HK-2 (cell line): ENCODE measurements at regions not wholly inside any gene's neighbourhood (a gene's known extent, or its start where the extent isn't known, plus 50 kb on each side); places are given as distances from the start of the nearest gene placed in this dataset.
"Not testable (repeated sequence)": the region's sequence is repeated elsewhere in the genome, so short reads cannot be mapped to it uniquely, and the experiment has no call there.

Experiments
- DNase-seq: peaks from one replicate; pipeline ENCODE4 v3.0.0-alpha.2; 2018; ENCODE audit not compliant: unreplicated experiment

GRCh38 chr12:93204896-93205295 is 172.8 kb upstream of the NUDT4 start:
- no peak for DNase-seq

DNA sequence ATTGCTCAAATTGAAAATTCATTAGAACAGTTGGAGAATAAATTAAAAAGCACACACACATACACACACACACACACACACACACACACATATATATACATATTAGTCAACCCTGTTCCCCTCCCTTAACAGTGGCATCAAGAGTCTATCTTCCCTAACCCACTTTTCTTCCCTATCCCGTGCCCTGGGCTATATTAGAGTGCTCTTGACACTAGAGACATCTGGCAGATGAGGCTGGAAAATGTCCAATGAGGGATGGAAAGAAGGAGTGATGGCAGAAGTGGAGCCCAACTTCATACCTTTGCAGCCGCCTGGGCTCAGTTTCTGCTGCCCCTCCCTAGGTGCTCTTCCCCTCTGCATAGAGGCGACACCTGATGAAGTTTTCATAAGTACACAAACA is 172.4 kb upstream of the NUDT4 start:
- no peak for DNase-seq

DNA sequence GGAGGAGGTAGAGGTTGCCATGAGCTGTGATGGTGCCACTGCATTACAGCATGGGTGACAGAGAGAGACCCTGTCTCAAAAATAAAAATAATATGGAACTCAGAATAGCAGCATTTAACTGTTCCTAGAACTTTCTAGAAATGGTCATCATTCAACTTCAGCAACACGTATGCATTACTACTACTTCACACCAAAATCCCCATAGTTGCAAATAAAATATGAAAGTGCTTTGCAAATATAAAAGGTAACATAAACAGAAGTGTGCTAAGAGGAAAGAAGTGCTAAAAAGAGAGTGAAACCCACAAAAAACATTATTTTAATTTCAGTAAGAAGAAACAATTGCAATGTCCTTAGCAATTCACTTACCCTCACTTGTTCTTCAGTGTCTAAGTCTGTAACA is 169.7 kb upstream of the NUDT4 start:
- DNase-seq, result no peak

DNA sequence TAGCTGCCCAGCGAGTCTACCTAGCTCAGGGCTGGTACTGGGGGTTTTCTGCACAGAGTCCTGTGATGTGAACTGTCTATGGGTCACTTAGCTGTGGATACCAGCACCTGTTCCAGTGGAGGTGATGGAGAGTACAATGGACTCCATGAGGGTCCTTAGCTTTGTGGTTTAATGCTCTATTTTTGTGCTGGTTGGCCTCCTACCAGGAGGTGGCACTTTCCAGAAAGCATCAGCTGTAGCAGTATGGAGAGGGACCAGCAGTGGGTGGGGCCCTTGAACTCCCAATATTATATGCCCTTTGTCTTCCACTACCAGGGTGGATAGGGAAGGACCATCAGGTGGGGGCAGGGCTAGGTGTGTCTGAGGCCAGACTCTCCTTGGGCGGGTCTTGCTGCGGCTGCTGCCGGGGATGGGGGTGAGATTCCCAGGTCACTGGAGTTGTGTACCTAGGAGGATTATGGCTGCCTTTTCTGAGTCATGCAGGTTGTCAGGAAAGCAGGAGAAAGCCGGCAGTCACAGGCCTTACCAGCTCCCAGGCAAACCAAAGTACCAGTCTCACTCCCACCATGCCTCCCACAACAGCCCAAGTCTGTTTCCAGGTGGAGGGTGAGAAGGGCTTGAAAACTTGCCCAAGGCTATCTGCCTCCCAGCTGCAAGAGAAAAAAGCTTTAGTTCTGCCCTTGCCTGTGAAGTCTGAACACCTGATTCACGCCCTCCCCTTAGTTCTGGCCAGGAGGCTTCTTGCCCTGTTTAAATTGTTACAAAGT is 163.0 kb upstream of the NUDT4 start:
- no peak for DNase-seq

GRCh38 chr12:93215290-93215678 is 162.4 kb upstream of the NUDT4 start:
- no peak for DNase-seq

GRCh38 chr12:93219947-93220346 is 157.8 kb upstream of the NUDT4 start:
- no peak for DNase-seq

- DNase-seq, result no peak
Observed at GRCh38 chr12:93221841-93222240, 155.9 kb upstream of the NUDT4 start.

GRCh38 chr12:93223440-93224426 is 154.0 kb upstream of the NUDT4 start:
- no peak for DNase-seq

DNA sequence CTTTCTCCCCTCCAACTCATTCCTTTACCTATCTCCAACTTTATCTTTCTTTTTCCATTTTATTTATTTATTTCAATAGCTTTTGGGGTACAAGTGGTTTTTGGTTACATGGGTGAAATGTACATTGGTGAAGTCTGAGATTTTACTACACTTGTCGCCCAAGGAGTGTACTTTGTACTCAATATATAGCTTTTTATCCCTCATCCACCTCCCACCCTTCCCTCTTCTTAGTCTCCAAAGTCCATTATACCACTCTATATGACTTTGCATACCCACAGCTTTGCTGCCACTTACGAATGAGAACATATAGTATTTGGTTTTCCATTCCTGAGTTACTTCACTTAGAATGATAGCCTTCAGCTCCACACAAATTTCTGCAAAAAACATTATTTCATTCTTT is 152.6 kb upstream of the NUDT4 start:
- DNase-seq, result no peak

- DNase-seq, result no peak
Observed at GRCh38 chr12:93226361-93226760, 151.4 kb upstream of the NUDT4 start.

DNA sequence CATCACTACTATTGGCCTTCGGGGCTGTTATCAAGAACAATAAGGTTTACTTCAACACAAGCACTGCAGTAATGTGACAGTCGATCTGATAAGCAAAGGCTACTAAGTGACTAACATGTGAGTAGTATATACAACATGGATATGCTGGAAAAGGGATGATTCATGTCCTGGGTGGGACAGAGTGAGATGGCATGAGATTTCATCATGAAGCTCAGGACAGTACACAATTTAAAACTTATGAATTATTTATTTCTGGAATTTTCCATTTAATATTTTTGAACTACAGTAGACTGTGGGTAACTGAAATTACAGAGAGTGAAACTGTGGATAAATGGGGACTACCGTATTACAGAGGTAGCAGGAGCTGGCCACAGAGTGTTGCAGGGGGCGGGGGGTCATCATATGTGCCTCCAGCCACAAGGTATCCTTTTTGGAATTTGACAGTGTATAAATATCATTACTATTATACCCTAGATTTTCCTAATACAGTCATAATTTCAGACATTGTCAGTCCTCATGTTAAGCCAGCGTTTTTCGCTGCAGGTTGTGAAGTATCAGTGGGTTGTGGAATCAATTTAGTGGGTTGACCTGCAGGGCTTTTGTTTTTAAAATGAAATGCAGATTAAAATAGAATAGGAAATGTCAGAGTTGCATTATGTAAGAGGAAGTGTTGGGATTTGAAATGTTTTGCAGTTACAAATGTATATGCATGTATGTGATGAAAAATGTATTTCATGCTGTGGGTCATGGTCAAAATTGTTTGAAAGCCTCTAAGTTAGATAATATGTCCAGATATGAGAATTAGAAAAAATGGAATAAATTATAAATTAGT is 148.0 kb upstream of the NUDT4 start:
- DNase-seq, result no peak

GRCh38 chr12:93230326-93230720 is 147.4 kb upstream of the NUDT4 start:
- DNase-seq, result no peak

DNA sequence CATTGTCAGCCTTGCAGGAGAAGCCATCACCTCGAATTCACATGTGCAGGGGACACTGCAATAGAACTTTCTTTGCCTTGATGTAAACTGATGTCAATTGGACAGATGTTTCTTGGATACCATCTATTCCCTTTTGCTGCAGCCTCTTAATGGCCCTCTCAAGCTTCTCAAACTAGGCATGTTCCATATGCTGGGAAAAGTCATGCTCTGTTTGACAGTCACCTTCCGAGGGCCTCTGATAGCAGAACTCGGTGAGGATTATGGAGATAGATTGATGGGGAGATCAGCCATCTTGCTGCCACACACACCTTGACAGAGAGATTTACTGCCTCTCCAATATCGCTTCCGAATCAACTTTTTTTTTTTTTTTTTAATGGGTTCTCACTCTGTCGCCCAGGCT is 145.8 kb upstream of the NUDT4 start:
- DNase-seq, result no peak

GRCh38 chr12:93234641-93235040 is 143.1 kb upstream of the NUDT4 start:
- DNase-seq, result no peak

DNA sequence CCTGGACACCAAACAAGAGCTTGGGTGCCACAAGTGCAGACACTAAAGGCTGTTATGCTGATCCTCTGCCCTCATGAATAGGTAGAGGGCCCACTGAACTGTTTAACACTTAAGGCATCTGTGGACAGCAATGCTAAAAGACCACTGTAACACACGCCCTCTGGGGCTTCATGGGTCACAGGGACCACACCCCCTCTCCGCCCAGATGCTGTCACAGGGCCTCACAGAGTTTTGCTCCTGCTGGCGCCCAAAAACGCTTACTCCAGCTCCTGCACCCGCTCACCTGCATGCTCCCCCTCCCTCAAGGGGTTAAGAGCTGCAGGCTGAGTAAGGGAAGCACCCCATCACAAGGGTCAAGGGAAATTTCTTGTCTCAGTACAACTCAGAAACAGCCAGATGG is 141.8 kb upstream of the NUDT4 start:
- no peak for DNase-seq

GRCh38 chr12:93237235-93237915 is 140.3 kb upstream of the NUDT4 start:
- DNase-seq, result no peak

- not testable (repeated sequence) for DNase-seq
Observed at GRCh38 chr12:93238512-93239262, 139.0 kb upstream of the NUDT4 start.

DNA sequence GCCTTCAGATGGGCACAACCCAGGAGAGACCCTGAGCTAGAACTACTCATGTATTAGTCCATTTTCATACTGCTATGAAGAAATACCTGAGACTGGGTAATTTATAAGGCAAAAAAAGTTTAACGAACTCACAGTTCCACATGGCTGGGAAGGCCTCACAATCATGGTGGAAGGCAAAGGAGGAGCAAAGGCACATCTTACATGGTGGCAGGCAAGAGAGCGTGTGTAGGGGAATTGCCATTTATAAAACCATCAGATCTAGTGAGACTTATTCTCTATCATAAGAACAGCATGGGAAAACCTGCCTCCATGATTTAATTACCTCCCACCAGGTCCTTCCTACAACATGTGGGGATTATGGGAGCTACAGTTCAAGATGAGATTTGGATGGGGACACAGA is 137.9 kb upstream of the NUDT4 start:
- not testable (repeated sequence) for DNase-seq

DNA sequence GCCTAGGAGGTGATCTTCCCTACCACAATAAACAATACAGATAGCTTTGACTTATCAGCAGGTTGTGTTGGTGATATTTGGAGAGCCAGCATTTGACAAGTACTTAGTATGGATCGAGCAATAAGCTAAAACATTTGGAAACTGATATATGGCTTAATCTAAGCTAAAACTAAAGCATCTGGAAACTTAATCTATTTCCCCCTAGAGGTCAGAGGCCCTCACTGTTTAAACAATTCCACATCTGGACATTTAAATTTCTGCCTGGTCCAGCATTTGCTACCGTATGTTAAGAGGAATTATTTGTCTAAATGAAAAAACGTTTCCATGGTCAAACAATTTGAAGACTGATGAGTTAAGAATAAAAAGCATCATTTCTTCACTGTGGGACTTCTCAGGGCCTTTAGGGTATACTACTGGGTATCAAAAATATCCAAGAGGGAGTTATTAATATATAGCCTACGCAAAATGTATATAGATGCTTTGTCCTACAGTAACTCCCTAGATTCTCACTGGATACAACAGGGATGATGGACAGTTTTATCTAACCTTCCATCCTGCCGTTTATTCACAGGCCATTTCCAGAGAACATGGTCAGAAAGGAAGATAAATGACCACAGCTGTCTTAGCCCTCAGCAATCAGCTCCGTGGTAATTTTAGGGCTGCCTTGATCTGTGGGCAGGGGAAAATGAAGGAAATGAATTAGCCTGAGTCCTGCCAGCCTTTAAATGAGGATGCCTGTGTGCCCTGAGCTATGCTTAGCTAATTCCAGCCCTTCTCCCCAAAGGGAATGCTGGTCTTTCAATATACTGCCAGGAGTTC is 135.4 kb upstream of the NUDT4 start:
- DNase-seq, result no peak

- DNase-seq, result no peak
Observed at GRCh38 chr12:93243382-93243688, 134.4 kb upstream of the NUDT4 start.
